ENCODE measurements at regions not wholly inside any gene's neighbourhood (a gene's known extent, or its start where the extent isn't known, plus 50 kb on each side); places are given as distances from the start of the nearest gene placed in this dataset.

- Mint-ChIP-seq H3K9me3 (no peaks in the 10 kb centered on the region), H3K4me1 (peaks cover 16% of the 10 kb centered on the region), H3K4me3 (no peak overlapping the region), H3K27me3 (ENCODE audit: low read depth) (no peaks in the 10 kb centered on the region), H3K27ac (no peak overlapping the region), H3K36me3 (ENCODE audit: low read depth) (no peaks in the 10 kb centered on the region)
- TF ChIP-seq, protein P1, sequence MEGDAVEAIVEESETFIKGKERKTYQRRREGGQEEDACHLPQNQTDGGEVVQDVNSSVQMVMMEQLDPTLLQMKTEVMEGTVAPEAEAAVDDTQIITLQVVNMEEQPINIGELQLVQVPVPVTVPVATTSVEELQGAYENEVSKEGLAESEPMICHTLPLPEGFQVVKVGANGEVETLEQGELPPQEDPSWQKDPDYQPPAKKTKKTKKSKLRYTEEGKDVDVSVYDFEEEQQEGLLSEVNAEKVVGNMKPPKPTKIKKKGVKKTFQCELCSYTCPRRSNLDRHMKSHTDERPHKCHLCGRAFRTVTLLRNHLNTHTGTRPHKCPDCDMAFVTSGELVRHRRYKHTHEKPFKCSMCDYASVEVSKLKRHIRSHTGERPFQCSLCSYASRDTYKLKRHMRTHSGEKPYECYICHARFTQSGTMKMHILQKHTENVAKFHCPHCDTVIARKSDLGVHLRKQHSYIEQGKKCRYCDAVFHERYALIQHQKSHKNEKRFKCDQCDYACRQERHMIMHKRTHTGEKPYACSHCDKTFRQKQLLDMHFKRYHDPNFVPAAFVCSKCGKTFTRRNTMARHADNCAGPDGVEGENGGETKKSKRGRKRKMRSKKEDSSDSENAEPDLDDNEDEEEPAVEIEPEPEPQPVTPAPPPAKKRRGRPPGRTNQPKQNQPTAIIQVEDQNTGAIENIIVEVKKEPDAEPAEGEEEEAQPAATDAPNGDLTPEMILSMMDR (IDR thresholded peaks at IDR 0.05; ENCODE audit: unreplicated experiment in 3 of 3), result no peak
These were observed 160.5 kb upstream of the KCNG1 start for GRCh38 chr20:51183451-51183850.

DNA sequence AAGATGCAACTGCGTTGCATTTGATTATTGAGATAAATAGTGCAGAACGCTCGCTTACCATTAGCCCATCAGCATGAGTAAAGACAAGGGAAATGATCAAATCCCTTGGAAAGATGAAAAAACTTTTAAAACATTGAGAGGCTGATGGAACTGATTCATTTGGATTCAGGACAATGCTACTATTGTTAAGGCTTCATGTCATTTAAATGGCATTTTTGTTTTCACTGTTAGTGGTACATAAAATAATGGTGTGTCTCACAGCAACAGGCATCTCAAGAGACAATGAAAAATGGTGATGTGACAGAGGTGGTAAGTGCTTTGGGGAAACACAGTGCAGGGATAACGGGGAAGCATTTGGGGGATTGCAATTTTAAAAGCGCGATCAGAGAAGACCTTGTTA is 159.7 kb upstream of the KCNG1 start:
- Mint-ChIP-seq H3K4me1 (peaks cover 15% of the 10 kb centered on the region), H3K27ac (no peak overlapping the region), H3K27me3 (ENCODE audit: low read depth) (no peaks in the 10 kb centered on the region), H3K36me3 (ENCODE audit: low read depth) (no peaks in the 10 kb centered on the region), H3K9me3 (no peaks in the 10 kb centered on the region), H3K4me3 (no peak overlapping the region)
- TF ChIP-seq, protein P1 (IDR thresholded peaks at IDR 0.05; ENCODE audit: unreplicated experiment in 3 of 3), result no peak

DNA sequence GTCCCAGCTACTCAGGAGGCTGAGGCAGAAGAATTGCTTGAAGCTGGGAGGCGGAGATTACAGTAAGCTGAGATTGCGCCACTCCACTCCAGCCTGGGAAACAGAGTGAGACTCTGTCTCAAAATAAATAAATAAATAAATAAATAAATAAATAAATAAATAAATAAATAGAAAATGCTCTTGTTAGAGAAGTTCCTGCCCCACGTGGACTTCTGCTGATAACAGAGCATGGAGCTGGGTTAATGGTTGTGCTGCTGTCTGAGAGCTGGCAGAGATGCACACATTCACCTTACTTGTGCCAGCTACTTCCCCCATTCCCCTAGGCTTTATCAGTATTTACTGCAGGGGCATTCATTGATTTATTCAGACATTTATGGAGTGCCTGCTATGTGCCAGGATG is 155.2 kb upstream of the KCNG1 start:
- Mint-ChIP-seq H3K27me3 (ENCODE audit: low read depth) (peaks cover 9% of the 10 kb centered on the region), H3K4me1 (no peaks in the 10 kb centered on the region), H3K9me3 (no peaks in the 10 kb centered on the region), H3K27ac (no peak overlapping the region), H3K36me3 (ENCODE audit: low read depth) (no peaks in the 10 kb centered on the region), H3K4me3 (no peak overlapping the region)
- TF ChIP-seq, protein P1 (IDR thresholded peaks at IDR 0.05; ENCODE audit: unreplicated experiment in 3 of 3), result no peak

DNA sequence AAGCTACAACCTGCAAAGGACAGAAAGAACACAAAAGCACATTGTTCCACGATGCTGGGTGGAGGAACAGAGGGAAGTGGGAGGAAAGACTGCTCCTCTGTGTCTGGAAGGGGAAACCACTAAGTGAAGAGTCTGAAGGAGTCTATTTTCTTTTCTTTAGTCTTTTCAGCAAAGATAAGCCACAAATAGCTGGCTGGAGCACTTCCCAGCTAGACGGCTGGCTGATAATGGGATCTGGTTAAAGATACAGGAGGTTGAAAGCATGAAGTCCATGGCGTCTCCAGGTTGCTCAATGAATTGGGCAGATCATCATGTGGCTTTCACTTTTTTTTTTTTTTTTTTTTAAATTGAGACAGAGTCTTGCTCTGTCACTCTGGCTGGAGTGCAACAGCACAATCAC is 154.0 kb upstream of the KCNG1 start:
- Mint-ChIP-seq H3K27me3 (ENCODE audit: low read depth) (peaks cover 13% of the 10 kb centered on the region), H3K4me1 (no peaks in the 10 kb centered on the region), H3K4me3 (no peak overlapping the region), H3K27ac (peak overlapping the region in 2 of 3 experiments; percentile 6 to 47), H3K9me3 (peaks cover 2% of the 10 kb centered on the region), H3K36me3 (ENCODE audit: low read depth) (no peaks in the 10 kb centered on the region)
- TF ChIP-seq, protein P1 (IDR thresholded peaks at IDR 0.05; ENCODE audit: unreplicated experiment in 3 of 3), result no peak

DNA sequence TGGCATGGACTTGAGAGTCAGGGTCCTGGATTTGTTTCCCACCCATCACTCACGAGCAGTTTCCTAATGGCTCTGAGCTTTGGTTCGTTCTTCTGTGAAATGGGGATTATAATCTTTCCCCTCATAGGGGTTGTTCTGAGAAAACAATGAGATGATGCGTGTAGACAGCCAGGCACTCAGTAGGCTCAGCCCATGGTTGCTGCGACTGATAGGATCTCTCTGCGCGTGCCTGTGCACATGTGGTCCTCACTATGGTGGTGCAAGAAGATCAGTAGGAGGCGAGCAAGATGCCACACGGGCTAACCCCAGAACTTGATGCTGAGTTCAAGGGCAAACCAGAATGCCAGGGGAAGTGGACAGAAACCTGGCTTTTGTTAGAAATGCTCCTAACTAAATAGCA is 153.5 kb upstream of the KCNG1 start:
- Mint-ChIP-seq H3K27ac (peak overlapping the region in 2 of 3 experiments; percentile 6 to 47), H3K4me1 (no peaks in the 10 kb centered on the region)
- TF ChIP-seq, protein P1 (IDR thresholded peaks at IDR 0.05; ENCODE audit: unreplicated experiment in 3 of 3), result no peak

GRCh38 chr20:51175724-51176123 is 152.8 kb upstream of the KCNG1 start:
- Mint-ChIP-seq H3K36me3 (ENCODE audit: low read depth) (no peaks in the 10 kb centered on the region), H3K9me3 (peaks cover 2% of the 10 kb centered on the region), H3K27me3 (ENCODE audit: low read depth) (peaks cover 13% of the 10 kb centered on the region), H3K4me3 (no peak overlapping the region), H3K27ac (no peak overlapping the region), H3K4me1 (no peaks in the 10 kb centered on the region)
- TF ChIP-seq, protein P1 (IDR thresholded peaks at IDR 0.05; ENCODE audit: unreplicated experiment in 3 of 3), result no peak

More for the DNA sequence above, 153.5 kb upstream of the KCNG1 start:
- peaks cover 13% of the 10 kb centered on the region for H3K27me3 Mint-ChIP-seq (ENCODE audit: low read depth)
- H3K9me3 Mint-ChIP-seq, result peaks cover 2% of the 10 kb centered on the region
- no peaks in the 10 kb centered on the region for H3K36me3 Mint-ChIP-seq (ENCODE audit: low read depth)
- no peak overlapping the region for H3K4me3 Mint-ChIP-seq

Measured in nephron (organoid).